DND-41 (cell line): ENCODE measurements at regions not wholly inside any gene's neighbourhood (a gene's known extent, or its start where the extent isn't known, plus 50 kb on each side); places are given as distances from the start of the nearest gene placed in this dataset.

Experiments used
- ATAC-seq: fragments of 200-7000 bp; cut with Tn5 transposase; 3 replicates; pipeline ENCODE4 v1.9.1; 2021; ENCODE audit warnings: low read depth; ENCODE audit not compliant: insufficient read depth
- DNase-seq: peaks from one replicate; pipeline ENCODE4 v3.0.0-alpha.2; 2020
- H2AFZ ChIP-seq: 2 replicates; pipeline ENCODE4 v1.6.0; 2012; ENCODE audit warnings: low read depth, low read length
- H3K27ac ChIP-seq: 2 replicates; pipeline ENCODE4 v1.5.1; 2012; ENCODE audit warnings: low read length, inconsistent platforms
- H3K27me3 ChIP-seq: fragments of 200-600 bp; sonication (generic); 2 replicates; pipeline ENCODE4 v1.6.0; 2012; ENCODE audit warnings: low read length, mild to moderate bottlenecking, inconsistent platforms; ENCODE audit not compliant: insufficient read depth, poor library complexity
- H3K36me3 ChIP-seq: 2 replicates; pipeline ENCODE4 v1.5.1; 2012; ENCODE audit warnings: low read length, inconsistent platforms; ENCODE audit not compliant: insufficient read depth
- H3K4me1 ChIP-seq: 2 replicates; pipeline ENCODE4 v1.5.1; 2012; ENCODE audit warnings: mild to moderate bottlenecking, low read length; ENCODE audit not compliant: insufficient read depth
- H3K4me2 ChIP-seq: 2 replicates; pipeline ENCODE4 v1.6.0; 2012; ENCODE audit warnings: mild to moderate bottlenecking, moderate library complexity, low read length, inconsistent platforms; ENCODE audit not compliant: insufficient read depth
- H3K4me3 ChIP-seq, 2 experiments: fragments of 200-600 bp in 1 of 2; shearing (Covaris generic) in 1 of 2; 2 replicates each; pipeline ENCODE4 v1.5.1; 2012 to 2016; ENCODE audit warnings: inconsistent platforms in 2 of 2, low read length in 2 of 2, mild to moderate bottlenecking in 2 of 2, low read depth in 1 of 2, moderate library complexity in 1 of 2
- H3K79me2 ChIP-seq: 2 replicates; pipeline ENCODE4 v1.6.0; 2012; ENCODE audit warnings: low read length, inconsistent platforms; ENCODE audit not compliant: insufficient read depth
- H3K9ac ChIP-seq: 2 replicates; pipeline ENCODE4 v1.6.0; 2012; ENCODE audit warnings: low read depth, mild to moderate bottlenecking, inconsistent platforms, low read length, moderate library complexity
- H3K9me3 ChIP-seq: 2 replicates; pipeline ENCODE4 v1.5.1; 2012; ENCODE audit warnings: low read length, moderate library complexity, mild to moderate bottlenecking, inconsistent platforms; ENCODE audit not compliant: insufficient read depth, severe bottlenecking
- H4K20me1 ChIP-seq: 2 replicates; pipeline ENCODE4 v1.6.0; 2012; ENCODE audit warnings: low read length; ENCODE audit not compliant: insufficient read depth
- EZH2 ChIP-seq: IDR thresholded peaks from 3 replicates; pipeline ENCODE4 v1.6.1; 2012; ENCODE audit warnings: borderline replicate concordance, low read depth, mild to moderate bottlenecking, moderate library complexity, low read length, inconsistent platforms; ENCODE audit not compliant: severe bottlenecking
- TF ChIP-seq, protein P1 (sequence below): IDR thresholded peaks from 2 replicates; pipeline ENCODE4 v1.5.1; 2012; ENCODE audit warnings: borderline replicate concordance, low read length, moderate library complexity, mild to moderate bottlenecking; ENCODE audit not compliant: poor library complexity, severe bottlenecking; ENCODE audit errors: extremely low read depth

DNA sequence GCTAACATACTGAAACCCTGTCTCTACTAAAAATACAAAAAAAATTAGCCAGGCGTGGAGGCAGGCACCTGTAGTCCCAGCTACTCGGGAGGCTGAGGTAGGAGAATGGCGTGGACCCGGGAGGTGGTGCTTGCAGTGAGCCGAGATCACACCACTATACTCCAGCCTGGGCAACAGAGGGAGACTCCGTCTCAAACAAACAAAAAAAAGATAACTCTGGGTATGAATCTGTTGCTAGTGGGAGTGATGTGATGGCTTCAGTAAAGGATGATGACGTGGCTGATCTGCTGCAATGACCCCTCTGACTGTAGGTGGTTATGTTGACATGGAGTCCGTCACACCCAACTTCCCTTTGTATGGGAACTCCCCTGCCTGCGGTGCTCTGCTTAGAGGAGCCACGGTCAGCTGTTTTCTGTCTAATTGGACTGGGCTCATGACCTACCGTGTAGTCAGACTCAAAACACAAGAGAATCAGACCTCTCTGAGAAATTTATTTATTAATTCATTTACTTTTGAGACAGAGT, 59.1 kb upstream of the MED13L start:
- Histone ChIP-seq H3K4me2 (no peak overlapping the region), H3K9ac (no peak overlapping the region), H3K27ac (no peak overlapping the region), H4K20me1 (no peaks in the 10 kb centered on the region), H2AFZ (no peak overlapping the region), H3K79me2 (no peaks in the 10 kb centered on the region), H3K9me3 (no peaks in the 10 kb centered on the region), H3K36me3 (no peaks in the 10 kb centered on the region), H3K27me3 (no peaks in the 10 kb centered on the region), H3K4me3 (no peak overlapping the region), H3K4me1 (no peaks in the 10 kb centered on the region)
- TF ChIP-seq, protein P1, sequence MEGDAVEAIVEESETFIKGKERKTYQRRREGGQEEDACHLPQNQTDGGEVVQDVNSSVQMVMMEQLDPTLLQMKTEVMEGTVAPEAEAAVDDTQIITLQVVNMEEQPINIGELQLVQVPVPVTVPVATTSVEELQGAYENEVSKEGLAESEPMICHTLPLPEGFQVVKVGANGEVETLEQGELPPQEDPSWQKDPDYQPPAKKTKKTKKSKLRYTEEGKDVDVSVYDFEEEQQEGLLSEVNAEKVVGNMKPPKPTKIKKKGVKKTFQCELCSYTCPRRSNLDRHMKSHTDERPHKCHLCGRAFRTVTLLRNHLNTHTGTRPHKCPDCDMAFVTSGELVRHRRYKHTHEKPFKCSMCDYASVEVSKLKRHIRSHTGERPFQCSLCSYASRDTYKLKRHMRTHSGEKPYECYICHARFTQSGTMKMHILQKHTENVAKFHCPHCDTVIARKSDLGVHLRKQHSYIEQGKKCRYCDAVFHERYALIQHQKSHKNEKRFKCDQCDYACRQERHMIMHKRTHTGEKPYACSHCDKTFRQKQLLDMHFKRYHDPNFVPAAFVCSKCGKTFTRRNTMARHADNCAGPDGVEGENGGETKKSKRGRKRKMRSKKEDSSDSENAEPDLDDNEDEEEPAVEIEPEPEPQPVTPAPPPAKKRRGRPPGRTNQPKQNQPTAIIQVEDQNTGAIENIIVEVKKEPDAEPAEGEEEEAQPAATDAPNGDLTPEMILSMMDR = no peak
- no peak for TF ChIP-seq EZH2
- ATAC-seq (no peak), DNase-seq (no peak)

DNA sequence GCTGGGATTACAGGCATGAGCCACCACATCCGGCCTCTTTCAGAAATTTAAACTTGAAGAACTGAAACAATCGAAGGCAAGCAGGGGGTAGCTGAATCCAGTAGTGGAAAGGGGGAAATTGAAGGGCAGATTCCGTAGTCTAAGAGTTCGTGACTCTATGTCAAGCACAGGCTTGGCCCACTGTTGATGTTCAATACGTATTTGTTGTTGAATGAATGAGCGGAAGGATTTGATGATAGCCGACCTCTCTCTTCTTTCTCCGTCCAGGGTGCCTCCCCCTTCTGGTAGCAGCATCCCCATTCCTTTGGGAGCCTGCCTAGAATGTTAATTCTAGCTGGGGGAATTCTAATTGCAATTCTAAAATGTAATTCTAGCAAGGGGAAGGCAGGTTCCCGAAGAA, 59.8 kb upstream of the MED13L start:
- no peak overlapping the region for H3K4me3 ChIP-seq
- H4K20me1 ChIP-seq = no peaks in the 10 kb centered on the region
- H3K4me2 ChIP-seq = no peak overlapping the region
- ATAC-seq = no peak
- no peak overlapping the region for H3K27ac ChIP-seq
- H3K9ac ChIP-seq = no peak overlapping the region
- no peaks in the 10 kb centered on the region for H3K9me3 ChIP-seq
- H3K27me3 ChIP-seq = no peaks in the 10 kb centered on the region
- no peaks in the 10 kb centered on the region for H3K36me3 ChIP-seq
- no peak overlapping the region for H2AFZ ChIP-seq
- no peaks in the 10 kb centered on the region for H3K4me1 ChIP-seq
- DNase-seq = no peak
- H3K79me2 ChIP-seq = no peaks in the 10 kb centered on the region
- TF ChIP-seq, protein P1 = no peak
- TF ChIP-seq EZH2 = no peak

DNA sequence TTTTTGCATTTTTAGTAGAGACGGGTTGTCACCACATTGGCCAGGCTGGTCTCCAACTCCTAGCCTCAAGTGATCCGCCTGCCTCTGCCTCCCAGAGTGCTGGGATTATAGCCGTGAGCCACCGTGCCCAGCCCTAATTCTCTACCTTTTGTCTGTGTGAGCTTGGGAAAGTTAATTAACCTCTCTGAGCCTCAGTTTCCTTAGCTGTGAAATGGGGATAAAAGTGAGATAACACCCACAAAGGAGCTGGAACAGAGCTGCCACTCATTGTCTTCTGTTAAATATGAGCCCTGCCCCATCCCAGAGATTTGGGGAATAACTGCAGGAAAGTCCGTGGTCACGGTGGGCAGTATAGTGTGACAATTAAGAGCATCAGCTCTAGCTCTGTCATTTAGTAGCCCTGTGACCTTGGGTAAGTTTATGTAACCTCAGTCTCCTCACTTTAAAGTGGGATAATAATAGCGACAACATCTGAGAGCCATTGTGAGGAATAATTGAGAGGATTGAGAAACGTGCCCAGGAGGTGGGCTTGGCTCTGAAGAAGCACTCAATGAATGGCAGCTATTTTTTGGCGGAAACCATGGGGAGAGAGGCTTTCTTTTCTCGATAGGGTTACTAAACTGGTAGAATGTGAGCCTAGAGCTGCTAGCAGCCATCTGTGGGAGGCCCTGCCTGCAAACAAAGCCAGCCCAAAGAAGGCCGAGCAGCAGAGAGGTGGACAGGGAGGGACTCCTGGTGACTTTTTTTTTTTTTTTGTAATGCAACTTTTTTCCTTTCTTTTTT, 60.8 kb upstream of the MED13L start:
- Histone ChIP-seq H3K4me3 (no peak overlapping the region), H3K4me1 (no peaks in the 10 kb centered on the region), H3K9me3 (no peaks in the 10 kb centered on the region), H3K4me2 (no peak overlapping the region), H4K20me1 (no peaks in the 10 kb centered on the region), H3K27me3 (no peaks in the 10 kb centered on the region), H3K79me2 (no peaks in the 10 kb centered on the region), H3K36me3 (no peaks in the 10 kb centered on the region), H2AFZ (no peak overlapping the region), H3K27ac (no peak overlapping the region), H3K9ac (no peak overlapping the region)
- TF ChIP-seq EZH2 = no peak
- TF ChIP-seq, protein P1 = no peak
- no peak for DNase-seq
- no peak for ATAC-seq
